ENCODE measurements at regions not wholly inside any gene's neighbourhood (a gene's known extent, or its start where the extent isn't known, plus 50 kb on each side); places are given as distances from the start of the nearest gene placed in this dataset.

GRCh38 chr4:152234571-152234970, 301.3 kb downstream of the FBXW7 start:
- no peak for DNase-seq

GRCh38 chr4:152232271-152232670, 303.6 kb downstream of the FBXW7 start:
- DNase-seq: no peak

- DNase-seq: no peak
These were observed 306.1 kb downstream of the FBXW7 start for GRCh38 chr4:152229782-152230289.

GRCh38 chr4:152225680-152226079, 310.2 kb downstream of the FBXW7 start:
- DNase-seq: no peak

GRCh38 chr4:152224721-152225420, 311.0 kb downstream of the FBXW7 start:
- DNase-seq: no peak

- DNase-seq: no peak
These were observed 311.7 kb downstream of the FBXW7 start for GRCh38 chr4:152224223-152224622.

GRCh38 chr4:152223600-152223999, 312.3 kb downstream of the FBXW7 start:
- no peak for DNase-seq

- no peak for DNase-seq
These were observed 313.9 kb downstream of the FBXW7 start for GRCh38 chr4:152221816-152222516.

GRCh38 chr4:152220201-152220666, 315.7 kb downstream of the FBXW7 start:
- no peak for DNase-seq

GRCh38 chr4:152218576-152218975, 317.3 kb downstream of the FBXW7 start:
- no peak for DNase-seq

GRCh38 chr4:152217896-152218295, 318.0 kb downstream of the FBXW7 start:
- no peak for DNase-seq

- DNase-seq: no peak
These were observed 323.8 kb downstream of the FBXW7 start for GRCh38 chr4:152211936-152212653.

- no peak for DNase-seq
These were observed 326.0 kb downstream of the FBXW7 start for GRCh38 chr4:152209772-152210493.

- no peak for DNase-seq
These were observed 328.5 kb downstream of the FBXW7 start for GRCh38 chr4:152207378-152207720.

GRCh38 chr4:152206646-152207377, 329.1 kb downstream of the FBXW7 start:
- no peak for DNase-seq

- DNase-seq: no peak
These were observed 329.7 kb downstream of the FBXW7 start for GRCh38 chr4:152206185-152206584.

GRCh38 chr4:152202415-152202814, 333.5 kb downstream of the FBXW7 start:
- DNase-seq: no peak

GRCh38 chr4:152200511-152201333, 335.2 kb downstream of the FBXW7 start:
- no peak for DNase-seq

GRCh38 chr4:152197211-152197610, 338.7 kb downstream of the FBXW7 start:
- no peak for DNase-seq

- DNase-seq: no peak
These were observed 340.0 kb downstream of the FBXW7 start for GRCh38 chr4:152195888-152196287.

- no peak for DNase-seq
These were observed 342.8 kb downstream of the FBXW7 start for GRCh38 chr4:152193059-152193458.
